Urothelium cell line (cell line): ENCODE measurements at regions not wholly inside any gene's neighbourhood (a gene's known extent, or its start where the extent isn't known, plus 50 kb on each side); places are given as distances from the start of the nearest gene placed in this dataset.
"Not testable (repeated sequence)": the region's sequence is repeated elsewhere in the genome, so short reads cannot be mapped to it uniquely, and the experiment has no call there.

Experiments used
- DNase-seq: peaks from one replicate; pipeline ENCODE4 v3.0.0; 2011; ENCODE audit warnings: low spot score, mixed read lengths
- FAIRE-seq: peaks from 2 replicates; lab custom pipeline; 2011; peaks lifted over from hg19 to GRCh38; lab: Jason Lieb, UNC

- FAIRE-seq, DNase-seq: not testable (repeated sequence)
Observed at GRCh38 chrX:95549552-95549951, 1135.1 kb upstream of the DIAPH2 start.

DNA sequence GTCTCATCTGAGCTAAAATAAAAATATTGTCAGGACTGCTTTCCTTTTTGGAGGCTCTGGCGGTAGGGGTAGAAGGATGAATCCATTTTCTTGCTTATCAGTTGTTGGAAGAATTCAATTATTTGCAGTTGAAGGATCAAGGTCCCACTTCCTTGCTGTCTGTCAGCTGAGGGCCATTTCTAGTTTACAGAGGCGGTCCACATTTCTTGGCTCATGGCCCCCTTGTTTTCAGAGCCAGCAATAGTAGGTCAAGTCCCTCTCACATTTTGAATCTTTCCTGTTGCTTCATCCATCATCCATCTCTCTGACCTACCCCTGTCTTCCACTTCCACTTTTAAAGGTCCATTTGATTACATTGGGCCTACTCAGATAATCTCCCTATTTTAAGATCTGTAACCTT is 1099.3 kb upstream of the DIAPH2 start:
- FAIRE-seq, result no peak

DNA sequence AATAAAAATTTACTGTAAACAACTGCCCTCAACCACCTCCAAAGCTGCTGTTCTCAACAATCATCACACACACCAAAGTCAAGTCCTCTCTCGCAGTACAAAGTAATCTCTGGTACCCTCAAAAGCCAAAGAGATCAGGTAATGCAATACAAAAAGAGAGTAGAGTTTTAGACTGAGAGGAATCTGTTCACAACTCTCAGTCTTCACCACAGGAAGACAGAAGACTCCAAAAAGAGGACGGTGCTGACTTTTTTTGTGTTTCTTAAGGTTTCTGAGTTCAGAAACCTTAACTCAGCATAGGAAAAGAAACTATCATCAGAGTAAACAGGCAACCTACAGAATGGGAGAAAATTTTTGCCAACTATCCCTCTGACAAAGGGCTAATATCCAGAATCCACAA is 1072.3 kb upstream of the DIAPH2 start:
- FAIRE-seq, result no peak

More for the DNA sequence above, 1099.3 kb upstream of the DIAPH2 start:
- no peak for DNase-seq

GRCh38 chrX:95622200-95622599 is 1062.4 kb upstream of the DIAPH2 start:
- no peak for DNase-seq
- FAIRE-seq, result no peak

More for the DNA sequence above, 1072.3 kb upstream of the DIAPH2 start:
- no peak for DNase-seq

GRCh38 chrX:95626748-95627147 is 1057.9 kb upstream of the DIAPH2 start:
- no peak for DNase-seq
- FAIRE-seq, result no peak

- DNase-seq, result no peak
Observed at GRCh38 chrX:95628796-95629195, 1055.8 kb upstream of the DIAPH2 start.

GRCh38 chrX:95629737-95630136 is 1054.9 kb upstream of the DIAPH2 start:
- FAIRE-seq, result no peak
- DNase-seq, result no peak

More at GRCh38 chrX:95628796-95629195, 1055.8 kb upstream of the DIAPH2 start:
- FAIRE-seq, result no peak

DNA sequence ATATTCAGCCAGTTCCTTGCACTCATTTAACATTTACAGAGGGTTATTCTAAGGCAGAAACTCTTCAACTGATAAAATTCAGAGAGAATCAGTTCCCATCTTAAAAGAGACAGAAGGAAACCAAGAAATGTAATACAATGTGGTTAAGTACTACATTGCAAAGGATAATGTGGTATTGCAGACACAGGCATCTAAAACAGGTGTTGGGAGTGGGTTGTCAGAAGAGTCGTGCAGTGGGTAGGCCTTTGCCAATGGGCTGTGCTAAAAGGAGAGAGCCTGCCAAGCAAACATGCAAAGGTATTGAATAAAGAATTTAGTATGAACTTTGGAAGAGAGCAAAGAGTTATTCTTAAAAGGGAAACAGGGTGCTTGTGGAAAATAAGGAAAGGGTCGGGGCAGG is 1044.4 kb upstream of the DIAPH2 start:
- DNase-seq, result no peak
- no peak for FAIRE-seq

DNA sequence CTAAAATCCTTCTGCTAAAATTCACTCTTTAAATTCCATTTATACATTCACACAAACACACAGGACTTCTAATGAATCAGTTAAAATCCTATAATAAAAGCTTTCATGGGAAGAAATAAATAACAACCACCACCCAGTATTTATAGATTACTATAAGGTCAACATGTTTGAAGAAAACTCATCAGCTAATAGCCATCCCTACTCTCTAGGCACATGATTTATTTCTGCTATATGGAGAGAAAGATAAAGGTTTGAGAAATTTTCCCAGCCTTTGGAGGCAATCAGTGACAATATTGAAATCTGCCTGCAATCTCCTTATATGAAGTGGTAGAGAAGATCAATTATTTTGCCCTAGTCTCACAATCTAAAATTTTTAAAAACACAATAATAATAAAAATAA is 1038.9 kb upstream of the DIAPH2 start:
- FAIRE-seq (no peak), DNase-seq (no peak)

GRCh38 chrX:95662200-95662599 is 1022.4 kb upstream of the DIAPH2 start:
- FAIRE-seq (no peak), DNase-seq (no peak)

- no peak for FAIRE-seq
- no peak for DNase-seq
Observed at GRCh38 chrX:95666056-95666455, 1018.6 kb upstream of the DIAPH2 start.

- no peak for FAIRE-seq
Observed at GRCh38 chrX:95675011-95675410, 1009.6 kb upstream of the DIAPH2 start.

GRCh38 chrX:95675794-95676193 is 1008.8 kb upstream of the DIAPH2 start:
- DNase-seq (no peak), FAIRE-seq (no peak)

More at GRCh38 chrX:95675011-95675410, 1009.6 kb upstream of the DIAPH2 start:
- DNase-seq, result no peak

GRCh38 chrX:95678679-95679078 is 1006.0 kb upstream of the DIAPH2 start:
- FAIRE-seq (no peak), DNase-seq (no peak)

GRCh38 chrX:95693365-95693764 is 991.3 kb upstream of the DIAPH2 start:
- DNase-seq, result no peak
- FAIRE-seq, result no peak

- no peak for FAIRE-seq
- no peak for DNase-seq
Observed at GRCh38 chrX:95703696-95704095, 980.9 kb upstream of the DIAPH2 start.

GRCh38 chrX:95716841-95717240 is 967.8 kb upstream of the DIAPH2 start:
- FAIRE-seq, result no peak
- no peak for DNase-seq

- DNase-seq (no peak), FAIRE-seq (no peak)
Observed at GRCh38 chrX:95718746-95719145, 965.9 kb upstream of the DIAPH2 start.

DNA sequence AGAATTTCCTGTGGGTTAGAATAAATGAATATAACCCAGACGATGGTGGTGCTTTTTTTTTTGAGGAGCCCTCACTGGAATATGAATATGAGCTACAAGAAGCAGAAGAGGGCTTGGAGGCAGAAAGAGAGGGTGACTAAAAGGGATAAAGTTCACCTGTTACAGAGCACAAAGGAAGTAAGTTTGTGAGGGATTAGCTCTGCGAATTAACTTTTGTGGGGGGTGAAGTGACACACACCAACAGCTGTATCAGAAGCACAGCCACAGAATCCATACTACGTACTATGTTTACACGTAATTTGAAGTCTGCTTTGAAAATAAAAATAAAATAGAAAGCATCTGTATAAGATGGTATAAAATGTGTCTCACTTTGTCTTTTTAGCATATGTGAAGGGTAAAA is 963.6 kb upstream of the DIAPH2 start:
- FAIRE-seq, result no peak
- DNase-seq, result no peak

GRCh38 chrX:95728446-95728845 is 956.2 kb upstream of the DIAPH2 start:
- DNase-seq (no peak), FAIRE-seq (no peak)

GRCh38 chrX:95729401-95729800 is 955.2 kb upstream of the DIAPH2 start:
- no peak for FAIRE-seq
- DNase-seq, result no peak

GRCh38 chrX:95733426-95733825 is 951.2 kb upstream of the DIAPH2 start:
- DNase-seq, result no peak
- no peak for FAIRE-seq

DNA sequence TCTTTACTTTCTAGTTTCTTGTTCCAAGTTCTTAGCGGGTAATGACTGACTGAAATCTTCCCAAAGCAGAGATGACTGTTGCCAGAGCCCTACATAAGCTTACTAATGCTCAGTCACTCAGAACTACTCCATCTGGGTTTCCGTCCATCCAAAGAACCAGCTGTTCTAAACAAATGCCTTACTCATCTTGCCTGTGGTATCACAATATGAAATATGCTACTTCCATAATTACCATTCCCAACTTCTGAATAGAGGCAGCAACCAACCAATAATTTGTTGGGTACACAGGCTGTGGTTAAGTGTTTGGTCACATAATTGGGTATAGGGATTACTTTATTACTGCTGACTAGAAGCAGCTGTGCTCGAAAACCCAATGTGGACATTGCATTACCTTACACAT is 930.2 kb upstream of the DIAPH2 start:
- no peak for DNase-seq
- FAIRE-seq, result no peak

- FAIRE-seq (no peak), DNase-seq (no peak)
Observed at GRCh38 chrX:95760356-95760755, 924.3 kb upstream of the DIAPH2 start.
